T-helper 2 cell treated with Interferon-gamma antibody and Interleukin-4, amounts not matched to agents 100 ng/mL and 5 ng/mL, for 36 hours (primary cell): ENCODE measurements at regions not wholly inside any gene's neighbourhood (a gene's known extent, or its start where the extent isn't known, plus 50 kb on each side); places are given as distances from the start of the nearest gene placed in this dataset.

Source experiments
- intact Hi-C: fragments of 100-400 bp; cut with micrococcal nuclease; formaldehyde crosslinking; loops from one replicate; pipeline ENCODE4 v1.15.1; 2023

DNA sequence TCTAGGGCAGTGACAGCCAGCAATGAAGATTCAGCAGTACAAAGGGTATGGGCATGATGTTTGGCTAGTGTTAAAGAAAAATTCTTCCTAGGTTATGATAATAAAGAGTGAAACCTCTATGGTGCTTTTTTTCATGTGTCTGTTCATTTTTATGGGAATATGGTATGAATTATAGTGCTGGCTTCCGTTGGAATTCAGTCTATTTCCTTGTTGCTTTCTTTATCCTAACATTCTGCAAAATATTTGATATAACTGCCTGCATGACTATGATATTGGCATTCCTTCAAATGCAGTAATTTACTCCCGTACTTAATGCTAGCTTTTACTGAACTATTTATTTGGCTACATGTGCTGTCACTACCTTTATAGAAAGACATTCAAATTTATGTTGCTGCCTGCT lies 57.6 kb upstream of the ATP11B start:
- intact Hi-C loops = no loop called here

DNA sequence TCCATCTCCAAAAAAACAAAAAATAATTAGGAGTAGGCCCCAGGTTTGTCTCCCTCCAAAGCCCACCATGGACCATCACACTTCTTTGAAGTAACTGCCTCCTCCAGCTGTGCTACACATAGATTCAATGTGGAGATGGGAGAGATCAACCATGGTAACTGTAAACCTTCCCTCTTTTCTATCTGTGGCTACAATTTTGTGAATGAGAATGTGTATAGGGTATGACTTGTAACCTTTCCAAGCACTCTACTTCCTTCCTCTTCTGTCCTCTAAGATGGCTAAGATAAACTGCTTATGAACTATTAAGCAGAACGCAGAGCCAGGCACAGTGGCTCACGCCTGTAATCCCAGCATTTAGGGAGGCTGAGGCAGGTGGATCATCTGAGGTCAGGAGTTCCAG lies 55.5 kb upstream of the ATP11B start:
- intact Hi-C loops = no loop called here

DNA sequence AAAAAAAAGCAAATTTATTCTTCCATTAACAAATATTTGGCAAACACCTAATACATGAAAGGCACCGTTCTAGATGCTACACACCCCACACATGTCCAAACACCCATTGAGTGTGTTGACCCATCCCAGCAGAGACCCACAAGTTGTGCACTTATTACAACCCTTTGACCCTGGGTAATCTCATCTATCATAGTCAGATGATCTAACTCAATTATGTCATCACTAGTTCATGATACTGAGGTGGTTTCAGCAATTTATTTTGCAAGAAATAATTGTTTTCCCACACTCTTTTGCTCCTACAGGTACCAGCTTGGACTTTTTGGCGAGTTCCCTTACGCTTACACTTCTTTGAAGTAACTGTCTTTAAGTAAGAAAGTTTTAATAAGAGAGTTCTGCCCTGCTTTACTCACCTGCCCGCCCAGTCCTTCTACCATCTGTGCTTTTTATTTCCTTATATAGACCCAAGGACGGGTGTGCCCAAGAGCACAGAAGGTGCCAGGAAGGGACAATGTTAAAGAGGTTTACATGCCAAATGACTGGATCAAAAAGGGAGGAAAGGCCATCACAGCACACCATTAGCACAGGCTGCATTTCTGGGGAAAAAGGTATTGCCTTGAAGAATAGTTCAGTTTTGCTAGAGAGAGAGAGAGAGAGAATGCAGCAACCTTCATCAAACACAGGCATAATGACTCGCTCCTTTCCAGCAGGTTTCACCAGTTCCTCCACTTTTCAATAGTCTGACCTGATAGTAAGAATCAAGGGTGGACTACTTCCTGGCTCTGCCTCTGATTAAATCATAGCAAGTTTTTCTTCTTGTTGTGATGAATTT lies 54.5 kb upstream of the ATP11B start:
- intact Hi-C loops = no loop called here

DNA sequence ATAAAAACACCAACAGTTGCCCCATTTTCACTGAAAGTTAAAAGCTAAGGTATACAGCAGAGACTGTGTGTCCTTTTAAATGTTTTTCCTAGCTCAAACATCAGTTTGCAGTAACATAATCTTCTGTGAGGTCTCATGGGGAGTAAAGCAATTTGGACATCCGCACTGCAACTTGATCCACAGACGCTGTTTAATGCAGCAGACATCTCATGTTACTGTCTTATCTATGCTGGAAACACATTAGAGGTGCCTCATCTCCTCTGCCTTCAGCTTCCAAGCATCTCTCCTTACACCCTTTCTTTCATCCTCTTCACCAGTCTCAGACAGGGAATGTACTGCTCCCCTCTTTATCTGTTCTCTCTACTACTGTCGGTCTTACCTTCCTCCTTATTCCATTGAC lies 53.7 kb upstream of the ATP11B start:
- intact Hi-C loops = no loop called here

DNA sequence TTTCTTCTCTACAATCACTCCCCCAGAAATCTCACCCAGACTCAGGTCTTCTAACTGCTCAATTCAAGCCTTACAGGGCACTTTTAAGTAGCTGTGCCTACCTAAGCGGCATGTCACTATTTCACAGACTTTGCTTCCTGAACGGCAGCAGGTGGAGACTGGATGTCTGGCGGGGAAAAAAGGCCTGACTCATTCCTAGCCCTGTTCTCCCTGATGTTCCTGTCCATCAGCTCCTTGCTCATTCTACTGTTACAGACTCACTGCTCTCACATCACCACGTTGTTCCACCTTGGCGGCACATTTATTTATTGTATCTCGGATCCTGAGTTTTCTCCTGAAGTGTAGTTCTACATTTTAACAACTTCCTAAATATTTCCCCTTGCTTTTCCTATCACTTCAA lies 52.6 kb upstream of the ATP11B start:
- intact Hi-C loops = no loop called here

DNA sequence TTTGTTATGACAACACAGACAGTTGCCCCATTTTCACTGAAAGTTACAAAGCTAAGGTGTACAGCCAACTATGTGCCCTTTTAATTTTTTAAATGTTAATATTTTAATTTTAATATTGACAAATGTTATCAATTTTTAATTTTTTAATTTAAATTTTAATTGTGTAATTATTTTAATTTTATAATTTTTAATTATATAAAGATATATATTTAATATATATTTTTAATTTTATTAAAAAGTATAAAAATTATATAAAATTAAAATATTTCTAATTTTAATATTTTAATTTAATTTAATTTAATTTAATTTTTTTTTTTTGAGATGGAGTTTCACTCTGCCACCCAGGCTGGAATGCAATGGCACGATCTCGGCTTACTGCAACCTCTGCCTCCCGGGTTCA lies 52.1 kb upstream of the ATP11B start:
- intact Hi-C loops = no loop called here
